ENCODE measurements at regions not wholly inside any gene's neighbourhood (a gene's known extent, or its start where the extent isn't known, plus 50 kb on each side); places are given as distances from the start of the nearest gene placed in this dataset.

DNA sequence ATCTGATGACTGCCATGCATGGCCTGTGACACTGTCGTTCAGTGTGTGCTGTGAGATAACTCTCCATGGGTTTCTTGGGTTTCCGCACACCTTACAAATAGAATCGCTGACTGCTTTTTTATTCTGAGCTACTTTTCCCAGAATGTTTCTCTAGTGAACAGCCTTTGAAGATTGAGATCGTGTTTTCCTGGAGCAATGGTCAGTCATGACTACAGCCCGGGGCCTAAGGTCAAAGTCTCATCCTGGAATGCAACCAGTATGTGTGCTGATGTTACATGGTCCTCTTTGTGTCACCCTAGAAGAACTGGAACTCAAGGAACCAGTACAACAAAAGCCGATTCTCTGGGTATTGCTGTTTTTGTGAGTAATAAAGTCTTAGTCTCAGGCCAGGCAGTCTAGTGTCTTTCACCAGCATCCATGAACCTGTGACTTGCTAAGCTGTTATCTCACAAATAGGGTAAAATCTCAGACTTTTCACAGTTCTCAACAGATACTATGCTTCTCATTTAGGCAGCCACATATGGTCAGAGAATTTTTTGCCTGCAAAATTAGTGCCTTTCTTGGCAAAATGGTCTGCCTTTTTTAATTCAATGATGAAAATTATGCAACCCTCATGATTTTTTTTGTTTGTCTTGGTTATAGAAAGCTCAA is 124.9 kb upstream of the PIEZO2 start (continued):
- TF ChIP-seq SP140L (CRISPR knock-in tag; IDR thresholded peaks at IDR 0.05; ENCODE audit: borderline replicate concordance) (no peak), SAP130 (CRISPR knock-in tag; IDR thresholded peaks at IDR 0.05; ENCODE audit: low read depth) (peak; percentile 45), ASH2L (IDR thresholded peaks at IDR 0.05; ENCODE audit: insufficient read length, low read depth, low read length) (peak; percentile 76), ZEB1 (IDR thresholded peaks at IDR 0.05; ENCODE audit: insufficient replicate concordance, low read depth) (no peak), MAFG (CRISPR knock-in tag; IDR thresholded peaks at IDR 0.05) (no peak), FOSL2 (CRISPR knock-in tag; IDR thresholded peaks at IDR 0.05) (peak; percentile 71), TMF1 (CRISPR knock-in tag; IDR thresholded peaks at IDR 0.05; ENCODE audit: low read depth) (no peak), RNF2 (conservative IDR thresholded peaks at IDR 0.05; ENCODE audit: low read depth) (no peak), NFKB2 (CRISPR knock-in tag; IDR thresholded peaks at IDR 0.05; ENCODE audit: borderline replicate concordance) (no peak), KLF16 (CRISPR knock-in tag; IDR thresholded peaks at IDR 0.05) (no peak), ZBTB3 (CRISPR knock-in tag; IDR thresholded peaks at IDR 0.05; ENCODE audit: borderline replicate concordance, low read depth) (0 out of 2 replicates have a peak, but pooled peaks have one; percentile 51), ZNF205 (CRISPR knock-in tag; IDR thresholded peaks at IDR 0.05) (peak; percentile 25; the same call in 1 of the 2 replicates), MYC (CRISPR knock-in tag; IDR thresholded peaks at IDR 0.05; ENCODE audit: borderline replicate concordance) (no peak), NFE2L2 (IDR thresholded peaks at IDR 0.05; ENCODE audit: low read length) (no peak), EHMT2 (IDR thresholded peaks at IDR 0.05; ENCODE audit: borderline replicate concordance, low read depth, low read length) (peak; percentile 53; the same call in 1 of the 2 replicates), MIER3 (CRISPR knock-in tag; IDR thresholded peaks at IDR 0.05; ENCODE audit: borderline replicate concordance) (no peak), GABPB1 (CRISPR knock-in tag; IDR thresholded peaks at IDR 0.05) (no peak), SMAD1 (CRISPR knock-in tag; IDR thresholded peaks at IDR 0.05; ENCODE audit: borderline replicate concordance, low read depth) (no peak), ZNF772 (CRISPR knock-in tag; IDR thresholded peaks at IDR 0.05) (no peak), CHCHD3 (CRISPR knock-in tag; IDR thresholded peaks at IDR 0.05) (no peak), ISX (CRISPR knock-in tag; conservative IDR thresholded peaks at IDR 0.05) (no peak), NFE2 (CRISPR knock-in tag; IDR thresholded peaks at IDR 0.05) (no peak), NFIB (CRISPR knock-in tag; IDR thresholded peaks at IDR 0.05; ENCODE audit: borderline replicate concordance) (no peak), YY1 (IDR thresholded peaks at IDR 0.05; ENCODE audit: insufficient read depth, insufficient replicate concordance, low read depth, low read length) (no peak), ZBTB8A (CRISPR knock-in tag; IDR thresholded peaks at IDR 0.05; ENCODE audit: borderline replicate concordance, low read depth) (no peak), ATF7 (IDR thresholded peaks at IDR 0.05) (no peak), ATF7 (CRISPR knock-in tag; IDR thresholded peaks at IDR 0.05) (no peak), ETV5 (CRISPR knock-in tag; IDR thresholded peaks at IDR 0.05; ENCODE audit: borderline replicate concordance) (peak; percentile 36; the same call in 1 of the 2 replicates), TEAD2 (CRISPR knock-in tag; IDR thresholded peaks at IDR 0.05) (no peak), RORA (CRISPR knock-in tag; IDR thresholded peaks at IDR 0.05) (no peak)
- TF ChIP-seq, protein P1, sequence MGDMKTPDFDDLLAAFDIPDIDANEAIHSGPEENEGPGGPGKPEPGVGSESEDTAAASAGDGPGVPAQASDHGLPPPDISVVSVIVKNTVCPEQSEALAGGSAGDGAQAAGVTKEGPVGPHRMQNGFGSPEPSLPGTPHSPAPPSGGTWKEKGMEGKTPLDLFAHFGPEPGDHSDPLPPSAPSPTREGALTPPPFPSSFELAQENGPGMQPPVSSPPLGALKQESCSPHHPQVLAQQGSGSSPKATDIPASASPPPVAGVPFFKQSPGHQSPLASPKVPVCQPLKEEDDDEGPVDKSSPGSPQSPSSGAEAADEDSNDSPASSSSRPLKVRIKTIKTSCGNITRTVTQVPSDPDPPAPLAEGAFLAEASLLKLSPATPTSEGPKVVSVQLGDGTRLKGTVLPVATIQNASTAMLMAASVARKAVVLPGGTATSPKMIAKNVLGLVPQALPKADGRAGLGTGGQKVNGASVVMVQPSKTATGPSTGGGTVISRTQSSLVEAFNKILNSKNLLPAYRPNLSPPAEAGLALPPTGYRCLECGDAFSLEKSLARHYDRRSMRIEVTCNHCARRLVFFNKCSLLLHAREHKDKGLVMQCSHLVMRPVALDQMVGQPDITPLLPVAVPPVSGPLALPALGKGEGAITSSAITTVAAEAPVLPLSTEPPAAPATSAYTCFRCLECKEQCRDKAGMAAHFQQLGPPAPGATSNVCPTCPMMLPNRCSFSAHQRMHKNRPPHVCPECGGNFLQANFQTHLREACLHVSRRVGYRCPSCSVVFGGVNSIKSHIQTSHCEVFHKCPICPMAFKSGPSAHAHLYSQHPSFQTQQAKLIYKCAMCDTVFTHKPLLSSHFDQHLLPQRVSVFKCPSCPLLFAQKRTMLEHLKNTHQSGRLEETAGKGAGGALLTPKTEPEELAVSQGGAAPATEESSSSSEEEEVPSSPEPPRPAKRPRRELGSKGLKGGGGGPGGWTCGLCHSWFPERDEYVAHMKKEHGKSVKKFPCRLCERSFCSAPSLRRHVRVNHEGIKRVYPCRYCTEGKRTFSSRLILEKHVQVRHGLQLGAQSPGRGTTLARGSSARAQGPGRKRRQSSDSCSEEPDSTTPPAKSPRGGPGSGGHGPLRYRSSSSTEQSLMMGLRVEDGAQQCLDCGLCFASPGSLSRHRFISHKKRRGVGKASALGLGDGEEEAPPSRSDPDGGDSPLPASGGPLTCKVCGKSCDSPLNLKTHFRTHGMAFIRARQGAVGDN (CRISPR knock-in tag; IDR thresholded peaks at IDR 0.05) = no peak
